HG02970 (cell line): ENCODE measurements at regions not wholly inside any gene's neighbourhood (a gene's known extent, or its start where the extent isn't known, plus 50 kb on each side); places are given as distances from the start of the nearest gene placed in this dataset.
"Not testable (repeated sequence)": the region's sequence is repeated elsewhere in the genome, so short reads cannot be mapped to it uniquely, and the experiment has no call there.

Experiments used
- ATAC-seq: cut with Tn5 transposase; IDR thresholded peaks from one replicate; pipeline ENCODE4 v1.9.1; 2021; ENCODE audit warnings: mild to moderate bottlenecking, moderate library complexity, moderate number of reproducible peaks; ENCODE audit not compliant: unreplicated experiment, low FRiP score

DNA sequence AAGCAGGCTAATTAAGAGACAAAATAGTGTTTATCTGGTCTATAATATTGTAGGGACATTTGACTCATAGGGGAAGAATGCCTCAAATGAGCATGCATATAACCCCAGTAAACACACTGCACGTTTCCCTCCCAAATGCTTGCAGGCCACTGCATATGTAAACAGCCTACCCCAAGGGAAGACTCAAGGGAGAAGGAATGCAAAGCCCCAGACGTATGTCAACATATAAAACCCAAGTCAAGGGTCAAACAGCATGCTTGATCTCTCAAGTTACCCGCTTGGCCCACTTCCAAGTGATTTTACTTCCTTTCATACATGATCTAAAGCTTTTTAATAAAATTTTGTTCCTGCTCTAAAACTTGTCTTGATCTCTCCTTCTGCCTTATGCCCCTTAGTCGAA, 1090.0 kb downstream of the OTOL1 start:
- no peak for ATAC-seq

DNA sequence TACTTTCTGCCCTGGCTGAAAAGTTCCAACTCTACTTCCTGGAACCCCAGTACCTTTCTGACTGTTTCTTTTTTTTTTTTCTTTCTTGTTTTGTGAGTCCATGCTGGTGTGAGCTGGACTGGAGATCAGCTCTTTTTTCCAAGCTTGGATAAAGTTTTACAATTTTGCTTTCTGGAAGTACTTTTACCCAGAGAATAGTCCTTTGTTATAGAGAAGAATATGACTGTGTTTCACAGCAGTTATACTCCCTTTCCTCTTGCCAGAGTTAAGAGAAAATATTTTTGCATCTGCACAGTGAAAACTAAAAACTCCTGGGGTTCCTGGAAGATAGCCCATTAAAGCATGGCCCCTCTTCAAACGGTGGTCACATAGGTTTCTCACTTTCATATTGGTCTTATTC, 1100.6 kb downstream of the OTOL1 start:
- ATAC-seq = no peak

DNA sequence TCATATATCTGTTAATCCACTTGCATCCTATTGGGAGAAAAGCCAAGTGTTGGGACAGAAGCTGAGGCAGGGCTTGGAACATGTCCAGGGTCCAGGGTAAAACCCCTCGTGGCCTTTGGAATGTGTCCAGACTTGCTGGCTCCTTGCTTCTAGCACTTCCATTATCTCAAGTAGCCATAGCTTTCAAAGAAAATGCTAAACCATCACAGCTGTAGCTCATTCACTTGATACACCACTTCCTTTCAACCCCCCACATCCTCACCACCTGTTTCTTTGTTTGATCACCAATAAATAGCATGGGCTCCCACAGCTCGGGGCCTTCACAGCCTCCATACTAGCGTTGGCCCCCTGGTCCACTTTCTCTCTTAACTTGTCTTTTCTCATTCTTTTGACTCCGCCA, 1101.9 kb downstream of the OTOL1 start:
- not testable (repeated sequence) for ATAC-seq

DNA sequence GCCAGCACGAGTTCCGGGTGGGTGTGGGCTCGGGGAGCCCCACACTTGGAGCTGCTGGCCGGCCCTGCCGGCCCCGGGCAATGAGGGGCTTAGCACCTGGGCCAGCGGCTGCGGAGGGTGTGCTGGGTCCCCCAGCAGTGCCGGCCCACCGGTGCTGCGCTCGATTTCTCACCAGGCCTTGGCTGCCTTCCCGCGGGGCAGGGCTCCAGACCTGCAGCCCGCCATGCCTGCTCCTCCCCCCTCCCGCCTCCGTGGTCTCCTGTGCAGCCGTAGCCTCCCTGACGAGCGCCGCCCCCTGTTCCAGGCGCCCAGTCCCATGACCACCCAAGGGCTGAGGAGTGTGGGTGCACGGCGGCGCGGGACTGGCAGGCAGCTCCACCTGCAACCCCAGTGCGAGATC, 1103.1 kb downstream of the OTOL1 start:
- not testable (repeated sequence) for ATAC-seq

DNA sequence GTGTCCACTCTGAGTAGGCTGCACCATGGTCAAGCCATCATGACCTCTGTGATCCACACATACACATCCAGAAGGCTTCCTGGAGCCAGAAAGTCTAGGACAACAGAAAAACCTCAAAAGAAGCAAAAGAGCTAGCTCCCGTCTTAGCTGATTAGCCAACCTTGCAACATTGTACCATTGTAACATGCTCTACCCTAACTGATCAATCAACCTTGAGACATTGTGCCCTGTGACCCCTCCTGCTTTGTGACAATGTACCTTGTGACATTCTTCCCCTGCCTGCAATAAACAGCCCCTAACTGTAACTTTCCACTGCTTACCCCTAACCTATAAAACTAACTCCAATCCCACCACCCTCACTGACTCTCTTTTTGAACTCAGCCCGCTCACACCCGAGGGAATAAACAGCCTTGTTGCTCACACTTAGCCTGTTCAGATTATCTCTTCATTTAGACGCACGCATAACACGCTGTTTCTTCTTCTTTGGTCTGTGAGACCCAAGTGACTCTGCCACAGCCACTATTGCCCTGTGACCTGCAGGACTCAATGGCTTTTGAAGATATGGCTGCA, 1104.6 kb downstream of the OTOL1 start:
- no peak for ATAC-seq

DNA sequence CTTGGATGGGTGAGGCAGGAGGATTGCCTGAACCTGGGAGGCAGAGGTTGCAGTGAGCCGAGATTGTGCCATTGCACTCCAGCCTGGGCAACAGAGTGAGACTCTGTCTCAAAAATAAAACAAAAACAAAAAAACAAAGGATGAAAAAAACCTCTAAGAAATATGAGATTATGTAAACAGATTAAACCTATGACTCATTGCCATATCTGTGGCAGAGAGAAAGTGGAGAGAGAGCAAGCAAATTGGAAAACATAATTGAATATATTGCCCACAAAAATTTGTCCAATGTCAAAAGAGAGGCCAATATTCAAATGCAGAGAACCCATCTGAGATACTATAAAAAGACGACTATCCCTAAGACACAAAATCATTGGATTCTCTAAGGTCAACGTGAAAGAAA, 1106.0 kb downstream of the OTOL1 start:
- ATAC-seq = no peak

DNA sequence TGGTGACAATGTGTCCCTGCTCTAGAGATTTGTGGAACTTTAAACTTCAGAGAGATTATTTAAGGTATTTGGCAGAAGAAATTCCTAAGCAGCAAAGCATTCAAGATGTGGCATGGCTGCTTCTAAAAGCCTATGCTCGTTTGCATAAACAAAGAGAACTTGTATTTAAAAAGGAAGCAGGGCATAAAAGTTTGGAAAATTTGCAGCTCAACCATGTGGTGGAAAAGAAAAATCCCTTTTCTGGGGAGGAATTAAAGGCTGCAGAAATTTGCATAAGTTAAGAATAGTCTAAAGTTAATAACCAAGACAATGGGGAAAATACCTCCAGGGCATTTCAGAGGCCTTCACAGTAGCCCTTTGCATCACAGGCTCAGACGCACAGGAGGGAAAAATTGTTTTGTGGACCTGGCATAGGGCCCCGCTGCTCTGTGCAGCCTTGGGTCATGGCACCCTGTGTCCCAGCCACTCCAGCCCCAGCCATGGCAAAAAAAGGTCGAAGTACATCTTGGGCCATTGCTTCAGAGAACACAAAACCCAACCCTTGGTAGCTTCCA, 1109.1 kb downstream of the OTOL1 start:
- no peak for ATAC-seq

DNA sequence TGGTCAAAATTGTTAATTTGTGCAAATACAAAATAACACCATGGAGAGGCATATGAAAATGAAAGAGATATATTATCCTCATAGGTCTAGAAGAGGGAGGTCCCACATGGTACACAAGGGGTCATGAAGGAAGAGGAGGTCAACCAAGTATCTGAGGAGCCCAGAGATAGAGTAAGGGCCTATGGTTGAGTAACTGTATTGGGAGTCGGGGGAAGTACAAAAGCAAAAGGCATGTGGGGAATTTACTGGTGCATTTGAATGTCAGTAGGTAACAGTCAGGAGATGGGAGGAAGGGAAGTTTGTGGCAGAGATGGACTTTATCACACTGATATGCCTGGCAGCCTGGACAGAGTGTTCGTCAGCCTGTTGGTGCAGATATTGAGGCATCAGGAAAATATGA, 1113.7 kb downstream of the OTOL1 start:
- ATAC-seq = no peak

DNA sequence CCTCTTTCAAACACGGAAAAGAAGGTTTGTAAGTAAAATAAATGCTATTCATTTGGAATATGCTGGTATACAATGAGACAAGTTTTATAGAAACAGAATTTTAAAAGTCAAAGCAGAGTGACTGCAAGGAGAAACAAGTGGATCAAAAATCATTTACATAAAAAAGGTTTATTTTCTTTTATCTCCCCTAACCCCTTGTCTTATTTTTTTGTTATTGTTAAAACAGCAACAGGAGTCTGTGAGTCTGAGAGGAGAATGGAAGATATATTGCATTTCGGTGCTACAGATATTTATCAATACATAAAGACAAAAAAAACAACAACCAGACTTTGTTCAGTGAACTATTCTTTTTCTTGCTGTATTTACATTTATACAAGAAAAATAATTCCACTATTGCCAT, 1116.4 kb downstream of the OTOL1 start:
- no peak for ATAC-seq

DNA sequence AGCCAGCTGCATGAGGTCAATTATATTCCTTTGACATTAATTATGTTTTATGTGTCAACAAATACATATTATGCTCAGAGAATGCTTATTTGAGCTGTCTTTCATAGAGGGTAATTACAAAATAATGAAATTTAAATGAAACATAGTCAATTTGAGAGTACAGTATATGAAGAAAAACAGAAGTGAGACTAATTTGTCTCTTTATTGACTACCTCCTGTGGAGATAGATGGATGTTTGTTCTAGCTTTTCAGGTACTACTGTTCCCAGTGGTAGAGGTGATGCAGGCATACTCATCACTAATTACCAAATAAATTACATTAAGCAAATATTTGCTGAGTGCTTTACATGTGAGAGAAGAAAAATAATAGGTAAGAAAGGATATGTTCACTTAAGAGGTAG, 1129.6 kb downstream of the OTOL1 start:
- no peak for ATAC-seq

DNA sequence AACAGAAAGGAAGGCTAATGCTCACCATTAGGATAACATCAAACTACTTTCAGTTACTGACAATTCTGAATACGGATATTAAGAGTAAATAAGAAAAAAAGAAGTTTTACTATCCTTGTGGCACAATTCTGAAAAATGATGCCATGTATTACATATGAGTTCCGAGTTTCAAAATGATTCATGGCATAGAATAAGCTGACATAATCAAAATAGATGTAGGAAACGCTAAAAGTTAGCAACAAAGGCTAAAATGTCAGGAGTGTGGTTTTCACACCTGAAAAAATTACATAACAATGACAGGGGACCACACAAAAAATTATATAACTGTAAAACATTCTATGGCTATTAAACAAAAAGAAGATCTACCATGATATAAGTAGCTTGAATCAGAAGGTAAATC, 1131.9 kb downstream of the OTOL1 start:
- ATAC-seq = no peak

DNA sequence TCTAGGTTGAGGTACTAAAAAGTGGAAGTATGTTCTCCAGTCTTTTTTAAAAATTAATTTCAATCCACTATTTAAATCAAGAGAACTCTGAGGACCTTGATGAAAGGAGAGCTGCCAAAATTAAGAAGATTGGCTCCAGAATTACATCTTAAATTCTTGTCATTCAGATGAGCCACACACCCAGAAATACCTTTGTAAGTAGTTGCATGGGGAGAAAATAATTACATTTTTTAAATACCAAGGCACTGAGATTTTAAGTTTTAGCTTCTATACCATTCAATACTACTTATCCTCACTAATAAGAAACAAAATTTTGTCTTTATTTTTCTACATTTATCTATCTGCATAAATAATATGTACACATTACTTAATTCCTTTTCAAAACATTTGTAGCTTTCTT, 1132.8 kb downstream of the OTOL1 start:
- ATAC-seq = no peak

DNA sequence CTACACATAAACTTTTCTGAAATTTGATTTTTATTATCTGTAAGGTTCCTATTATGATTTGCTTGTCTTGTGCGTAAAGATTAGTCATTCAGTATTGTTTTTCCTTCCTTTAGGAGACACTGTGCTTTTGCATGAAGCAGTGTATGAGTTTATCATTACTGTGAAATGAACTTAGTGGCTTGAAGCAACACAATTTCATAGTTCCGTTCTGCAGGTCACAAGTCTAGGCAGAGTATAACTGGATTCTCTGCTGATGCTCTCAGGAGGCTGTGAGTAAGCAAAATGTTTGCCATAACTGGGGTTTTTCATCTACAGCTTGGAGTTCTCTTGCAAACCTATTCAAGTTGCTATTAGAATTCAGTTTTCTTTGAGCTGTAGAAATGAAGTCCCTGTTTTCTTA, 1136.1 kb downstream of the OTOL1 start:
- ATAC-seq = no peak

DNA sequence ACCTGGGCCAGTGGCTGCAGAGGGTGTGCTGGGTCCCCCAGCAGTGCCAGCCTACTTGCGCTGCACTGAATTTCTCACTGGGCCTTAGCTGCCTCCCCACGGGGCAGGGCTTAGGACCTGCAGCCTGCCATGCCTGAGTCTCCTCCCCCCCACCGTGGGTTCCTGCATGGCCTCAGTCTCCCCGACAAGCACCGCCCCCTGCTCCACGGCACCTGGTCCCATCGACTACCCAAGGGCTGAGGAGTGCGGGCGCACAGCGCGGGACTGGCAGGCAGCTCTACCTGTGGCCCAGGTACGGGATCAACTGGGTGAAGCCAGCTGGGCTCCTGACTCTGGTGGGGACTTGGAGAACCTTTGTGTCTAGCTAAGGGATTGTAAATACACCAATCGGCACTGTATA, 1143.6 kb downstream of the OTOL1 start:
- not testable (repeated sequence) for ATAC-seq

DNA sequence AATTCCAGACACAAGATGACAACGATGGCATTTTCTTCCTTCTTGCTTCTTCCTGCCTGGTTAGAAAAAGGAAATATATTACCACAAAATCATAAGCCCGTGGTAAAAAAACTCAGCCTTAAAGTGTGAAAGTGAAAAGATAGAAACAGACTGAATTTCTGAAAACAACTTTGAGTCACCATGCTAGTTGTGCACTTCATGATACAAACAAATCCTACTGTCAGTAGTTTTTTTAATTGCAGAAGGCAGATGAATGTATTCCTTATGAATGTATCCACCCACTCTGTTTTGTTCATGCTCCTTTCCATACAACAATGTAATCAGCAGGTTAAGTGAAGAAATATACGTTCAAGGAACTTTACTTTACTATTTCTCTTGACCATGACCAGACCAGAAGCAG, 1144.7 kb downstream of the OTOL1 start:
- no peak for ATAC-seq

DNA sequence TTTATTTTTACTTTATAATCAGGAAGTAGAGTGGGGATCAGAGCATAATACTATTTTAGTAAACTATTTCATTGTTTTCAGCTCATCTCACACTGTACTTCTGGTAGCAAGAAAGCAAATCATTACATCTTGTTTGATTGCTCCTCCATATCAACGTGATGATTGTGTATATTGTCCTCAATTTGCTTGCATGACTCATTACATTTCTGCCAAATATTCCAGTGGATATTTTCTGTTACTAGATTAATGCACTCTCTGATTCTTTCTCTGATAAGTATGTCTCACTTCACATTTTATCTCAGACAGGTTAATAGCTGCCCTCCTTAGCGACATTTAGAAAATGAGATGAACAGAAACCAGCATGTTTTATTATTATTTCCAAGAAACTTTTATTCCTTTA, 1145.3 kb downstream of the OTOL1 start:
- ATAC-seq = no peak

DNA sequence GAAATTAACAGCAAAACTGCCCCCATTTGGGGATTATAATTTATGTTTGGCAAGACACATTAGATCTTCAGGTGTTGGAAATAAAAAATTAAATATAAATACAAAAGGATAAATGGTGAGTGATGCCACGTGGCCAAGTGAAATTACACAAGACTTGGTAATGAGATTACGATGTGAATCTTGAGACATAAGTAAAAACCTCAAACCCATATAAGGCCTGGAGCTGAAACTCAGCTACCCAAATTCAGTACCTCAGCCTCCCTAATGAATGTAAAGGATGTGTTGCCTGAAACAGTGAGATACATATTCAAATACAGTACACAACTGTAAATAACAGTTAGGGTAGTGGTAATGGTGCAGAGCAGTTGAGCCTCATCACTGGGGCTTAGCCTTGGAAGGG, 1146.6 kb downstream of the OTOL1 start:
- no peak for ATAC-seq

DNA sequence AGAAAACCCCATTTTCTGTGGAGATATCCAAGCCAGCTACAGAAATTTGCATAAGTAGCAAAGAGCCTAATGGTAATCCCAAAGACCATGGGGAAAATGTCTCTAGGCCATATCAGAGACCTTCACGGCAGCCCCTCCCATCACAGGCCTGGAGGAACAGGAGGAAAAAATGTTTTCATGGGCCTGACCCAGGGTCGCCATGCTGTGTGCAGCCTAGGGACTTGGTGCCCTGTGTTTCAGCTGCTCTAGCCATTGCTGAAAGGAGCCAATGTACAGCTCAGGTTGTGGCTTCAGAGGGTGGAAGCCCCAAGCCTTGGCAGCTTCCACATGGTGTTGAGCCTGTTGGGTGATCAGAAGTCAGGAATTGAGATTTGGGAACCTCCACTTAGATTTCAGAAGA, 1150.7 kb downstream of the OTOL1 start:
- ATAC-seq = no peak

DNA sequence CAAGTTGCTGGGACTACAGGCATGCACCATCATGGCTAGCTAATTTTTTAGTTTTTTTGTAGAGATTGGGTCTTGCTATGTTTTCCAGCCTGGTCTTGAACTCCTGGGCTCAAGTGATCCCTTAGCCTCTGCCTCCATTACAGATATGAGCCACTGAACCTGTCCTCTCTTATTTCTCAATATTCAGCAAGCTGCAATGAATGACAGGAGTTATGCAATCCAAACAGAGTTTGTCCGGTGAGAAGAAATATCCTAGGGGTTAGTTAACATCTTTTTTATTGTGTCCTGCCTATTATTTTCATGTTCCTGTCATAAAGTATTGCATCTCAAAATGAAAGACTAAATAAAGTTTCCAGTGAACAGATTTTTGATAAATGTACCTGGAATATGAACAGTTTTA, 1161.4 kb downstream of the OTOL1 start:
- ATAC-seq = no peak

DNA sequence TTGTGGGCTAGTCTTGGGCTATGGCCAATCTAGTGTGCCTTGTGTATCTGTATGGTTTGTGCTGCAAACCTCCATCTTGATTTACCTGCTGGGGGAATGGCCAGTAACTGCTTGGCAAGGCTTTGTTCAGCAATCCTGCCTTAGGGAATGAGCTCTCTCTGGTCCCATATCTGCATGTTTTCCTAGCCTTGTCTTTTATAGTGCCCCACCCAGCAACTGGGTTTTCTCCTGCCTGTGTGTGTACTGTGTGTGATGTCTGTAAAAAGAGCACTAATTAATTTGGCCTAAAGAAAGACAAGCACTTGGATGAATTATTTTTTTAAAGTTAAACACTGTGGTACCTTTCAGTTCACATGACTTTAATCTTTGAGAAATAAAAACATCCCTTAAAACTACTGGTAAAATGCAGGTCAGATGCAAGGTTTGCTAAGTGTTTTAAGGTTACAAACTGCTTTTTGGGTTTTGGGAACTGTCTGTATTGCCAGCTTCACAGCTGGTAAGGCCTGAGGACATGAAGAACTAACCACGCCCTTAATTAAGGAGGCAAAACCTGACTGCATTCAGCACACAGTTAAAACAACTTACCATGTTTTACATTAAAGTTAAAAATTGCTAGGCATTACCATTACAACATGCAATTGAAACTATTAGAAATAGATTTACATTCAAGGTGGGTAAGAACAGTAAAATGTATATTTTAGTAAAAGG, 1169.2 kb downstream of the OTOL1 start:
- no peak for ATAC-seq

DNA sequence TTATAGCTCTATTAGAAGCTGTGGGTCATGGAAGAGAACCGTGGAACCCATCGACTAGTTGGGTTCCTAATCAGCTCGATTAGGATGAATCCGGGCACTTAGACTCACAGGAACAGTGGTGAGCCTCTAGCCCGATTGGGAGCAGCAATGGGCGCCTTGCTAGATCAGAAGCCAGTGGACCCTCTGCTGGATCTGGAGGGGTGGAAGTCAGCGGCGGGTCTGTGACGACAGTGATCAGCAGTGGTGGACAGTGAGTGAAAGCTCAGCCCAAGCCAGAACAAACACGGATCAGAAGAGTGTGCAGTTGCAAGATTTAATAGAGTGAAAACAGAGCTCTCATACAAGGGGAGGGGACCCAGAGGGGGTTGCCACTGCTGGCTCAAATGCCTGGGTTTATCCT, 1170.2 kb downstream of the OTOL1 start:
- no peak for ATAC-seq

DNA sequence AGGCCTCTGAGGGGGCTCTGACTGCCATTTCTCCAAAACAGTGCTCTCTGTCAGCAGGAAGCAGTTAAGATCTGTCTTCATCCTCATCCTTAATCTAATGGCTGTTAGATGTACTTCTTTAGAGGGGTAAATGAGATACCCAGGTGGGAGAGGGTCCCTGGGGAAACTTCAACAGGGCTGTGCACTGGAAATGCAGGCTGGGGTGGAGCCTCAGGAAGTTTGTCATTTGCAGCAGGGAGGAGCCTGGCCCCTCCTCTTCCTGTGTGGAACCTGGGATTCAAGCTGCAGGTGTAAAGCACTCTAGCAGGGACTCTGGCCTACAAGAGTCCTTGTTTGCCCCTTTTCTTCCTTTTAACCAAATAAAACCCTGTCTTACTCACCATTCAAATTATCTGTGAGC, 1173.6 kb downstream of the OTOL1 start:
- ATAC-seq = no peak
